ENCODE measurements at regions not wholly inside any gene's neighbourhood (a gene's known extent, or its start where the extent isn't known, plus 50 kb on each side); places are given as distances from the start of the nearest gene placed in this dataset.

DNA sequence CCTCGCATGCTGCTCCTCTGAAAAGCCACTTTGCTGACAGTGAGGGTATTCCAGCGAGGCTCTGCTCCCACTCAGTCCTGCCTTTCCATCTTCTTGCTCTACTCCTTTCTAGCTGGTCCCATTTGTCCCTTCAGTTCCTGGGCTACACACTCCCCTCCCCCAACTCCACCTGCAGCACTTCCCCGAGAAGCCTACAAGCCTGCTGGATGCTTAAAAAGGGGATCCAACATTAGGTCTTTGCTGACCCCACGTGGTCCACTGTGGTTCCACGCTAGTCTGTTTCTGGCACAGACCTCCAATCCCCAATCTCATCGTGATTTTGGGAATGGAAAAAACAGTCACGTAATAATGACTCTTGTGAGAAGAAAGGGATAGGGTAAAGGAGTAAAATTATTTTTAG is 121.6 kb upstream of the SNX19 start:
- Histone ChIP-seq H2AFZ (ENCODE audit: low read length) (no peak overlapping the region), H3K9ac (ENCODE audit: low read length) (no peak overlapping the region), H3K27ac (ENCODE audit: low read depth, low read length, poor library complexity, severe bottlenecking) (no peak overlapping the region), H3K79me2 (ENCODE audit: insufficient read depth, low read length) (no peaks in the 10 kb centered on the region), H3K9me3 (ENCODE audit: low read length) (no peaks in the 10 kb centered on the region), H3K9me2 (ENCODE audit: low read depth, low read length) (no peaks in the 10 kb centered on the region), H3K4me2 (ENCODE audit: low read length) (no peak overlapping the region), H3K36me3 (ENCODE audit: insufficient read depth, low read length) (no peaks in the 10 kb centered on the region), H4K20me1 (ENCODE audit: insufficient read depth, low read length) (no peaks in the 10 kb centered on the region), H3K4me1 (ENCODE audit: insufficient read depth, low read length, severe bottlenecking) (no peaks in the 10 kb centered on the region), H3K4me3 (ENCODE audit: low read depth, low read length, poor library complexity, severe bottlenecking) (no peak overlapping the region), H3F3A (ENCODE audit: insufficient read depth, low read length) (no peaks in the 10 kb centered on the region), H3K27me3 (ENCODE audit: insufficient read depth, low read length) (no peaks in the 10 kb centered on the region)
- no peak for TF ChIP-seq EZH2 (IDR thresholded peaks at IDR 0.05; ENCODE audit: borderline replicate concordance, low read length)
- TF ChIP-seq, protein P1, sequence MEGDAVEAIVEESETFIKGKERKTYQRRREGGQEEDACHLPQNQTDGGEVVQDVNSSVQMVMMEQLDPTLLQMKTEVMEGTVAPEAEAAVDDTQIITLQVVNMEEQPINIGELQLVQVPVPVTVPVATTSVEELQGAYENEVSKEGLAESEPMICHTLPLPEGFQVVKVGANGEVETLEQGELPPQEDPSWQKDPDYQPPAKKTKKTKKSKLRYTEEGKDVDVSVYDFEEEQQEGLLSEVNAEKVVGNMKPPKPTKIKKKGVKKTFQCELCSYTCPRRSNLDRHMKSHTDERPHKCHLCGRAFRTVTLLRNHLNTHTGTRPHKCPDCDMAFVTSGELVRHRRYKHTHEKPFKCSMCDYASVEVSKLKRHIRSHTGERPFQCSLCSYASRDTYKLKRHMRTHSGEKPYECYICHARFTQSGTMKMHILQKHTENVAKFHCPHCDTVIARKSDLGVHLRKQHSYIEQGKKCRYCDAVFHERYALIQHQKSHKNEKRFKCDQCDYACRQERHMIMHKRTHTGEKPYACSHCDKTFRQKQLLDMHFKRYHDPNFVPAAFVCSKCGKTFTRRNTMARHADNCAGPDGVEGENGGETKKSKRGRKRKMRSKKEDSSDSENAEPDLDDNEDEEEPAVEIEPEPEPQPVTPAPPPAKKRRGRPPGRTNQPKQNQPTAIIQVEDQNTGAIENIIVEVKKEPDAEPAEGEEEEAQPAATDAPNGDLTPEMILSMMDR (IDR thresholded peaks at IDR 0.05; ENCODE audit: low read length) = no peak

DNA sequence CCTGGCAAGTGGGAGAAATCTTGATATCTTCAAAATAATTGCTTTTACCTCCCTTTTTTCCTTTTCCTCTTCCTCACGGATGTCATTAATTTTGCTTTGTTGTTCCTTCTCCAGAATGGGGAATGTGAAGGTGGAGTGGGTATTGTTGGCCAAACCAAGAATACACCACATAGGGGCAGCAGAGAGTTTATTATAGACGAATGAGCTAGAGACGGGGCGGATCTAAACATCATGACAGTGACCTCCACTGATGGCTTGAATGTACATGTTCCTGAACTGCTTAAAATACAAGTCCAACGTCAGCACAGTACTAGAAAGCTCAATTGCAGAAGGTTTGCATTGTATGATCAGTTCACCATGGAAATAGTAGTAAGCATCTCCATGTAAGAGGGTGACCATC is 122.3 kb upstream of the SNX19 start:
- TF ChIP-seq, protein P1 (IDR thresholded peaks at IDR 0.05; ENCODE audit: low read length) = peak; percentile 39
- TF ChIP-seq EZH2 (IDR thresholded peaks at IDR 0.05; ENCODE audit: borderline replicate concordance, low read length) = no peak
- Histone ChIP-seq H3K4me2 (ENCODE audit: low read length) (no peak overlapping the region), H3K27me3 (ENCODE audit: insufficient read depth, low read length) (no peaks in the 10 kb centered on the region), H3K36me3 (ENCODE audit: insufficient read depth, low read length) (no peaks in the 10 kb centered on the region), H3K9me2 (ENCODE audit: low read depth, low read length) (no peaks in the 10 kb centered on the region), H3K27ac (ENCODE audit: low read depth, low read length, poor library complexity, severe bottlenecking) (no peak overlapping the region), H2AFZ (ENCODE audit: low read length) (no peak overlapping the region), H3K79me2 (ENCODE audit: insufficient read depth, low read length) (no peaks in the 10 kb centered on the region), H3K4me1 (ENCODE audit: insufficient read depth, low read length, severe bottlenecking) (no peaks in the 10 kb centered on the region), H3K9ac (ENCODE audit: low read length) (no peak overlapping the region), H3K9me3 (ENCODE audit: low read length) (no peaks in the 10 kb centered on the region), H3F3A (ENCODE audit: insufficient read depth, low read length) (no peaks in the 10 kb centered on the region), H3K4me3 (ENCODE audit: low read depth, low read length, poor library complexity, severe bottlenecking) (no peak overlapping the region), H4K20me1 (ENCODE audit: insufficient read depth, low read length) (no peaks in the 10 kb centered on the region)

DNA sequence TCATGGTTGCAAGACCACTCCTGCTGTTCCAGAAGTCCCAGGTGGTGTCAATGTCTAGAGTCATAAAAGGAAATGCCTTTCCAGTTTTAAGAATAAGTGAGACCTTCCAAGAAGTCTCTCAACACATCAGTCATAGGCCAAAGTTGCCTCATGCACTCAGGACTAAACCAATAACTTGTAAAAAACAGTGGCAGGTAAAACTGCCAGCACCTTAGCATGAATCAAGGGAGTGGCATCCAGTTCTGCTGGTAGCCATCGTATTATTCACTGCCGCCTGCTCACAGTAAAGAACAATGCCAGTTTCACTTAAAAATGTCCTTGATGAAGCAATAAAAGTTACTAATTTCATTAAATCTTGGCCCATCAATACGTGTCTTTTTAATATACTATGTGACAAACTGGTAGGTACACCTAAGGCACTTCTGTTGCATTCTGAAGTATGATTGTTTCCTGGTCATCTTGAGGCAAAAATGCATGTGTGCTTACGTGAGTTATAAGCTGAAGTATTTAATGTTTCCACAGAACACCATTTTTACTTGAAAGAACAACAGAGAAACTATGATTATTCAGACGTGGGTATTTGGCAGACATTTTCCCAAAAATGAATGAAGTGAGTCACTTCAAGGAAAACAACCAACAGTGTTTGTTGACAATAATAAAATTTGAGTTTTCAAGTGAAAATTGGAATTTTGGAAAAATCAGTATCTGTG is 125.2 kb upstream of the SNX19 start:
- H3K4me3 ChIP-seq (ENCODE audit: low read depth, low read length, poor library complexity, severe bottlenecking) = no peak overlapping the region
- H3K4me2 ChIP-seq (ENCODE audit: low read length) = no peak overlapping the region
- H3K4me1 ChIP-seq (ENCODE audit: insufficient read depth, low read length, severe bottlenecking) = no peaks in the 10 kb centered on the region
- no peaks in the 10 kb centered on the region for H3F3A ChIP-seq (ENCODE audit: insufficient read depth, low read length)
- no peak overlapping the region for H2AFZ ChIP-seq (ENCODE audit: low read length)
- H3K27me3 ChIP-seq (ENCODE audit: insufficient read depth, low read length) = no peaks in the 10 kb centered on the region
- H3K9me2 ChIP-seq (ENCODE audit: low read depth, low read length) = no peaks in the 10 kb centered on the region
- TF ChIP-seq EZH2 (IDR thresholded peaks at IDR 0.05; ENCODE audit: borderline replicate concordance, low read length) = no peak
- TF ChIP-seq, protein P1 (IDR thresholded peaks at IDR 0.05; ENCODE audit: low read length) = no peak
- H3K27ac ChIP-seq (ENCODE audit: low read depth, low read length, poor library complexity, severe bottlenecking) = no peak overlapping the region
- H4K20me1 ChIP-seq (ENCODE audit: insufficient read depth, low read length) = no peaks in the 10 kb centered on the region
- H3K9me3 ChIP-seq (ENCODE audit: low read length) = no peaks in the 10 kb centered on the region
- no peaks in the 10 kb centered on the region for H3K36me3 ChIP-seq (ENCODE audit: insufficient read depth, low read length)
- no peak overlapping the region for H3K9ac ChIP-seq (ENCODE audit: low read length)
- no peaks in the 10 kb centered on the region for H3K79me2 ChIP-seq (ENCODE audit: insufficient read depth, low read length)

Data from OCI-LY1 (cell line).